ENCODE measurements at regions not wholly inside any gene's neighbourhood (a gene's known extent, or its start where the extent isn't known, plus 50 kb on each side); places are given as distances from the start of the nearest gene placed in this dataset.

- no peaks in the 10 kb centered on the region for H3F3A ChIP-seq (ENCODE audit: control insufficient read depth, insufficient read depth)
- H3K79me2 ChIP-seq (ENCODE audit: control insufficient read depth, low read length), result no peaks in the 10 kb centered on the region
- H3K36me3 ChIP-seq (ENCODE audit: control insufficient read depth, low read length), result no peaks in the 10 kb centered on the region
- H3K9me3 ChIP-seq (ENCODE audit: control insufficient read depth, insufficient read depth, low read length), result peaks cover 3% of the 10 kb centered on the region; the same call in 1 of the 2 replicates
- no peaks in the 10 kb centered on the region for H3K27me3 ChIP-seq (ENCODE audit: control insufficient read depth, low read length)
- H3K9me2 ChIP-seq (replicated peaks; ENCODE audit: control insufficient read depth, low read length), result no peaks in the 10 kb centered on the region
- H3K4me2 ChIP-seq (ENCODE audit: low read length), result no peak overlapping the region
- no peaks in the 10 kb centered on the region for H3K4me1 ChIP-seq (ENCODE audit: control insufficient read depth, low read length)
- no peak overlapping the region for H3K27ac ChIP-seq (ENCODE audit: low read depth, low read length)
- TF ChIP-seq EZH2phosphoT487 (IDR thresholded peaks at IDR 0.05; ENCODE audit: borderline replicate concordance, low read length) (no peak), CTCF (IDR thresholded peaks at IDR 0.05; ENCODE audit: low read depth, low read length, poor library complexity, severe bottlenecking) (no peak)
- no peaks in the 10 kb centered on the region for H4K20me1 ChIP-seq (ENCODE audit: control insufficient read depth, insufficient read depth, low read depth, low read length)
- no peak overlapping the region for H3K4me3 ChIP-seq (ENCODE audit: low read length)
Observed at GRCh38 chr9:13480693-13481092, 201.2 kb upstream of the MPDZ start.

- H3K9me3 ChIP-seq (ENCODE audit: control insufficient read depth, insufficient read depth, low read length), result peaks cover 3% of the 10 kb centered on the region; the same call in 1 of the 2 replicates
Observed at GRCh38 chr9:13479096-13479495, 199.6 kb upstream of the MPDZ start.

GRCh38 chr9:13478639-13479038, 199.1 kb upstream of the MPDZ start:
- Histone ChIP-seq H3K27me3 (ENCODE audit: control insufficient read depth, low read length) (no peaks in the 10 kb centered on the region), H3K9me3 (ENCODE audit: control insufficient read depth, insufficient read depth, low read length) (peaks cover 3% of the 10 kb centered on the region; the same call in 1 of the 2 replicates)

More at GRCh38 chr9:13479096-13479495, 199.6 kb upstream of the MPDZ start:
- Histone ChIP-seq H3K4me1 (ENCODE audit: control insufficient read depth, low read length) (no peaks in the 10 kb centered on the region), H3K9me2 (replicated peaks; ENCODE audit: control insufficient read depth, low read length) (no peaks in the 10 kb centered on the region), H3K36me3 (ENCODE audit: control insufficient read depth, low read length) (no peaks in the 10 kb centered on the region), H3K79me2 (ENCODE audit: control insufficient read depth, low read length) (no peaks in the 10 kb centered on the region), H3K4me3 (ENCODE audit: low read length) (no peak overlapping the region), H3F3A (ENCODE audit: control insufficient read depth, insufficient read depth) (no peaks in the 10 kb centered on the region), H4K20me1 (ENCODE audit: control insufficient read depth, insufficient read depth, low read depth, low read length) (no peaks in the 10 kb centered on the region), H3K27ac (ENCODE audit: low read depth, low read length) (no peak overlapping the region), H3K4me2 (ENCODE audit: low read length) (no peak overlapping the region), H3K27me3 (ENCODE audit: control insufficient read depth, low read length) (no peaks in the 10 kb centered on the region)
- TF ChIP-seq CTCF (IDR thresholded peaks at IDR 0.05; ENCODE audit: low read depth, low read length, poor library complexity, severe bottlenecking) (no peak), EZH2phosphoT487 (IDR thresholded peaks at IDR 0.05; ENCODE audit: borderline replicate concordance, low read length) (no peak)

More at GRCh38 chr9:13478639-13479038, 199.1 kb upstream of the MPDZ start:
- Histone ChIP-seq H3K4me2 (ENCODE audit: low read length) (no peak overlapping the region), H3K4me1 (ENCODE audit: control insufficient read depth, low read length) (no peaks in the 10 kb centered on the region), H4K20me1 (ENCODE audit: control insufficient read depth, insufficient read depth, low read depth, low read length) (no peaks in the 10 kb centered on the region), H3K36me3 (ENCODE audit: control insufficient read depth, low read length) (no peaks in the 10 kb centered on the region), H3K79me2 (ENCODE audit: control insufficient read depth, low read length) (no peaks in the 10 kb centered on the region), H3F3A (ENCODE audit: control insufficient read depth, insufficient read depth) (no peaks in the 10 kb centered on the region), H3K27ac (ENCODE audit: low read depth, low read length) (no peak overlapping the region), H3K4me3 (ENCODE audit: low read length) (no peak overlapping the region), H3K9me2 (replicated peaks; ENCODE audit: control insufficient read depth, low read length) (no peaks in the 10 kb centered on the region)
- TF ChIP-seq CTCF (IDR thresholded peaks at IDR 0.05; ENCODE audit: low read depth, low read length, poor library complexity, severe bottlenecking) (no peak), EZH2phosphoT487 (IDR thresholded peaks at IDR 0.05; ENCODE audit: borderline replicate concordance, low read length) (no peak)

Measured in DOHH2 (cell line).